RWPE2 (cell line): ENCODE measurements at regions not wholly inside any gene's neighbourhood (a gene's known extent, or its start where the extent isn't known, plus 50 kb on each side); places are given as distances from the start of the nearest gene placed in this dataset.

Experiments used
- ATAC-seq: fragments of 200-7000 bp; cut with Tn5 transposase; 3 replicates; pipeline ENCODE4 v1.9.1; 2021; ENCODE audit warnings: low read depth
- DNase-seq: peaks from one replicate; pipeline ENCODE4 v3.0.0-alpha.2; 2020; ENCODE audit warnings: low spot score
- H3K27ac ChIP-seq: fragments of 450-650 bp; 2 replicates; pipeline ENCODE4 v1.5.1; 2017; ENCODE audit warnings: mild to moderate bottlenecking; ENCODE audit not compliant: poor library complexity, severe bottlenecking
- H3K27me3 ChIP-seq: fragments of 250-450 bp; sonication (Bioruptor Pico); 2 replicates; pipeline ENCODE4 v1.5.1; 2021; ENCODE audit warnings: mild to moderate bottlenecking, moderate library complexity; ENCODE audit not compliant: insufficient read depth, poor library complexity, severe bottlenecking
- H3K36me3 ChIP-seq: fragments of 250-450 bp; sonication (Bioruptor Pico); 2 replicates; pipeline ENCODE4 v1.5.1; 2020; ENCODE audit warnings: low read depth, mild to moderate bottlenecking, moderate library complexity
- H3K4me1 ChIP-seq: fragments of 250-450 bp; sonication (Bioruptor Pico); 2 replicates; pipeline ENCODE4 v1.5.1; 2021; ENCODE audit warnings: mild to moderate bottlenecking, moderate library complexity; ENCODE audit not compliant: insufficient read depth, poor library complexity, severe bottlenecking
- H3K4me3 ChIP-seq: fragments of 250-450 bp; sonication (Bioruptor Pico); 2 replicates; pipeline ENCODE4 v1.5.1; 2021; ENCODE audit warnings: mild to moderate bottlenecking, moderate library complexity; ENCODE audit not compliant: severe bottlenecking
- H3K9me3 ChIP-seq: fragments of 250-450 bp; sonication (Bioruptor Pico); 2 replicates; pipeline ENCODE4 v1.5.1; 2021; ENCODE audit warnings: mild to moderate bottlenecking, moderate library complexity; ENCODE audit not compliant: severe bottlenecking
- CTCF ChIP-seq: fragments of 450-650 bp; IDR thresholded peaks from one replicate; pipeline ENCODE4 v1.5.1; 2017; ENCODE audit warnings: mild to moderate bottlenecking, moderate library complexity; ENCODE audit not compliant: poor library complexity, severe bottlenecking

- no peaks in the 10 kb centered on the region for H3K27me3 ChIP-seq
- no peaks in the 10 kb centered on the region for H3K36me3 ChIP-seq
- H3K9me3 ChIP-seq = no peaks in the 10 kb centered on the region
- no peak overlapping the region for H3K27ac ChIP-seq
- TF ChIP-seq CTCF = peak; percentile 54
- no peak overlapping the region for H3K4me3 ChIP-seq
- DNase-seq (no peak), ATAC-seq (peak; percentile 46; the same call in 1 of the 3 replicates)
- no peaks in the 10 kb centered on the region for H3K4me1 ChIP-seq
These were observed 196.2 kb downstream of the ZC3H11B start for GRCh38 chr1:219416598-219417238.

GRCh38 chr1:219415915-219416314, 197.0 kb downstream of the ZC3H11B start:
- Histone ChIP-seq H3K4me1 (no peaks in the 10 kb centered on the region), H3K9me3 (no peaks in the 10 kb centered on the region), H3K27me3 (no peaks in the 10 kb centered on the region), H3K36me3 (no peaks in the 10 kb centered on the region), H3K4me3 (no peak overlapping the region), H3K27ac (no peak overlapping the region)
- no peak for TF ChIP-seq CTCF
- no peak for DNase-seq
- no peak for ATAC-seq

- DNase-seq = no peak
- H3K27ac ChIP-seq = no peak overlapping the region
- no peak for TF ChIP-seq CTCF
- no peaks in the 10 kb centered on the region for H3K4me1 ChIP-seq
- ATAC-seq = no peak
- no peaks in the 10 kb centered on the region for H3K9me3 ChIP-seq
- no peaks in the 10 kb centered on the region for H3K36me3 ChIP-seq
- no peak overlapping the region for H3K4me3 ChIP-seq
- H3K27me3 ChIP-seq = no peaks in the 10 kb centered on the region
These were observed 197.5 kb downstream of the ZC3H11B start for GRCh38 chr1:219415433-219415832.

- ATAC-seq (no peak), DNase-seq (no peak)
- Histone ChIP-seq H3K36me3 (no peaks in the 10 kb centered on the region), H3K4me1 (no peaks in the 10 kb centered on the region), H3K4me3 (no peak overlapping the region), H3K9me3 (no peaks in the 10 kb centered on the region), H3K27ac (no peak overlapping the region), H3K27me3 (no peaks in the 10 kb centered on the region)
- no peak for TF ChIP-seq CTCF
These were observed 198.7 kb downstream of the ZC3H11B start for GRCh38 chr1:219414250-219414649.

GRCh38 chr1:219413536-219413935, 199.4 kb downstream of the ZC3H11B start:
- Histone ChIP-seq H3K27me3 (no peaks in the 10 kb centered on the region), H3K9me3 (no peaks in the 10 kb centered on the region)

More at GRCh38 chr1:219413536-219413935, 199.4 kb downstream of the ZC3H11B start:
- TF ChIP-seq CTCF = no peak
- no peak for ATAC-seq
- no peaks in the 10 kb centered on the region for H3K36me3 ChIP-seq
- no peak overlapping the region for H3K4me3 ChIP-seq
- no peak for DNase-seq
- no peak overlapping the region for H3K27ac ChIP-seq
- no peaks in the 10 kb centered on the region for H3K4me1 ChIP-seq
